GM13976 (cell line): ENCODE measurements at regions not wholly inside any gene's neighbourhood (a gene's known extent, or its start where the extent isn't known, plus 50 kb on each side); places are given as distances from the start of the nearest gene placed in this dataset.

Source experiments
- DNase-seq: peaks from one replicate; pipeline ENCODE4 v3.0.0; 2012; ENCODE audit warnings: low spot score
- in situ Hi-C: fragments of 300-500 bp; cut with MboI; formaldehyde crosslinking; loops from one replicate; pipeline ENCODE4 v1.12.0; 2022; ENCODE audit warnings: low sequenced_read_pairs, mixed read lengths, inconsistent platforms; ENCODE audit not compliant: unreplicated experiment
- TF ChIP-seq, protein P1 (sequence below): IDR thresholded peaks from 2 replicates; pipeline ENCODE4 v1.5.1; 2012; ENCODE audit warnings: borderline replicate concordance, mild to moderate bottlenecking; ENCODE audit not compliant: insufficient read depth; ENCODE audit errors: extremely low read depth, missing control alignments, control extremely low read depth

DNA sequence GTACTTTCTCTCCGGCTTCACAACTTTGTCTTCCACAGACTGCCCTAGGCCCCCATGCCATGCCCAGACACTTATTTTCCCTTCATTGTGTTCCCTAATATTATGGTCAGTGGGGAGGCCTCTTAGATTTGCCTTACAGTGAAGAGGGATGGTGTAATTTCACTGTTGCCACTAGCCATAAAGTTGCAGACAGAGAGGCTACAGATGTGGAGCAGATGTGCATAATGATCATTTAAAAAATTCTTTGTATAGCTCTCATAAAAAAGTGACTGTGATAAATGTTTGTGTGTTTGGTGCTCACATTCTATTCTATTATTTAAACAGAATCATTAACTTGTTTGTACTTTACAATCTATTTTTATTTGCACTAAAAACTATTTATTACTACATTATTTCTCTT, 67.5 kb upstream of the FN1 start:
- DNase-seq: no peak
- in situ Hi-C loops: no loop called here
- TF ChIP-seq, protein P1, sequence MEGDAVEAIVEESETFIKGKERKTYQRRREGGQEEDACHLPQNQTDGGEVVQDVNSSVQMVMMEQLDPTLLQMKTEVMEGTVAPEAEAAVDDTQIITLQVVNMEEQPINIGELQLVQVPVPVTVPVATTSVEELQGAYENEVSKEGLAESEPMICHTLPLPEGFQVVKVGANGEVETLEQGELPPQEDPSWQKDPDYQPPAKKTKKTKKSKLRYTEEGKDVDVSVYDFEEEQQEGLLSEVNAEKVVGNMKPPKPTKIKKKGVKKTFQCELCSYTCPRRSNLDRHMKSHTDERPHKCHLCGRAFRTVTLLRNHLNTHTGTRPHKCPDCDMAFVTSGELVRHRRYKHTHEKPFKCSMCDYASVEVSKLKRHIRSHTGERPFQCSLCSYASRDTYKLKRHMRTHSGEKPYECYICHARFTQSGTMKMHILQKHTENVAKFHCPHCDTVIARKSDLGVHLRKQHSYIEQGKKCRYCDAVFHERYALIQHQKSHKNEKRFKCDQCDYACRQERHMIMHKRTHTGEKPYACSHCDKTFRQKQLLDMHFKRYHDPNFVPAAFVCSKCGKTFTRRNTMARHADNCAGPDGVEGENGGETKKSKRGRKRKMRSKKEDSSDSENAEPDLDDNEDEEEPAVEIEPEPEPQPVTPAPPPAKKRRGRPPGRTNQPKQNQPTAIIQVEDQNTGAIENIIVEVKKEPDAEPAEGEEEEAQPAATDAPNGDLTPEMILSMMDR: no peak

DNA sequence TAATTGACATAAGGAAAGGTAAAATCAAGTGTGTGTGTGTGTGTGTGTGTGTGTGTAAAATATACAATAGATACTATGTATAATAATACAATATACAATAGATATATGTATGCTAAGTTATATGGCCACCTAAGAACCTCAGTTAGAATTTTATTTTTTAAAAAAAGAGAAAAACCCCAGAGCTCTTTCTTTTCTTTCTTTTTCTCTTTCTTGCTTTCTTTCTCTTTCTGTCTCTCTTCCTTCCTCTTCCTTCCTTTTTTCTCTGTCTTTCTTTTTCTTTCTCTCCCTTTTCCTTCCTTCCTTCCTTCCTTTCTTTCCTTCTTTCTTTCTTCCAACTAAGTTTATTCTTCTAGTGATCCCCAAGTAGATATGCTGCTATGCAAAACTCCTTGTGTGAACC, 64.6 kb upstream of the FN1 start:
- in situ Hi-C loops: no loop called here
- TF ChIP-seq, protein P1: no peak
- DNase-seq: no peak

DNA sequence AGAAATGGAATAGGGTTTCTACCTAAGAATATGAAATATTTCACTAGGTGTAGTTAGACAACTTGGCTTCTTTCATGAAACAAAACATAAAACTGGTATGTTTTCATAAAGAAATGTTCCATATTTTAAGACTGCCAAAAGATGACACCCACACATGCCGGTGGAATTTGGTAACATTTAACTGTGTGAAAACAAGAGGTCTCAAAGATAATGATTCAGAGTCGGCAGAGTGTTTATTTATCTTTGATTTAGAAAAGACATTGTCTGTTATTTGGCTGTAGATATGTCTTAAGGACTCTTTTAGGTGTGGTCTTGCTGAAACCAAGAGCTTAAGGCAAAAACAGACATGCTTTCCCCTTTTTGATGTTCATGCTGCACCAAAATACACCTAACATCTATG, 63.5 kb upstream of the FN1 start:
- TF ChIP-seq, protein P1: no peak
- DNase-seq: no peak
- in situ Hi-C loops: no loop called here

DNA sequence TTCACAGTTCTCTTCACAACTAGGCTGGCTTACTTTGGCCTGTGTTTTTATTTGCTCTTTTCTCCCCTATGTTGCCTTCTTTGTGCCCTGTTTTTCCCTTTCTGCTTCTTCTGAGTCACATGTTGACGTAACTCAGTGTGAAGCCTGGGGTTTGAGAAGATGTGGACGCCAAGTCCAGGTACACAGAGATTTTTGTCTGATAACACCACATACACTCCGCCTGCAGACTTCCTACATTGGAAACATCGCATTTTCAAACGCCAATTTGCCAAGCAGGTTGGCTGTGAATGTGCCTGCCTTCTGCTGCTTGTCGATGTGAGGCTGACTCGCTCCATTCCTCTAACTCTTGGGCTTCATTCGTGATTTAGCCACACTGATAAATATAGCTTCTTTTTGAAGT, 62.6 kb upstream of the FN1 start:
- TF ChIP-seq, protein P1: no peak
- in situ Hi-C loops: no loop called here
- DNase-seq: no peak

DNA sequence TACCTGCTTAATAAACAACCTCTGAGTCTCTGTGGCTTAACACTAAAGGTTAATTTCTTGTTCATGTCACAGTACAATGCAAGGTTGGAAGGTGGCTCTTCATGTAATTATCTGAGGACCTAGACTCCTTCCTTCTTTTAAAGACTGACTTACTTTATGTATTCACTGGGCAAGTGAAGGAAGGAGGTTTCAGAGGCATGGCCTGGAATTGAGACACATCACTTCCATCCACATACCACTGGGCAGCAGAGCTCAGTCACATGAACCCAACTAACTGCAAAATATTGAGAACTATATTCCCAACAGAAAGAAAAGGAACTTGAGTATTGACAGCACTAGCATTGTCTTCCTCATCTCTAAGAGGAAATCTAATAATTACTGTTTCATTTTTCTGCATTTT, 57.5 kb upstream of the FN1 start:
- no peak for DNase-seq
- TF ChIP-seq, protein P1: no peak
- in situ Hi-C loops: no loop called here

DNA sequence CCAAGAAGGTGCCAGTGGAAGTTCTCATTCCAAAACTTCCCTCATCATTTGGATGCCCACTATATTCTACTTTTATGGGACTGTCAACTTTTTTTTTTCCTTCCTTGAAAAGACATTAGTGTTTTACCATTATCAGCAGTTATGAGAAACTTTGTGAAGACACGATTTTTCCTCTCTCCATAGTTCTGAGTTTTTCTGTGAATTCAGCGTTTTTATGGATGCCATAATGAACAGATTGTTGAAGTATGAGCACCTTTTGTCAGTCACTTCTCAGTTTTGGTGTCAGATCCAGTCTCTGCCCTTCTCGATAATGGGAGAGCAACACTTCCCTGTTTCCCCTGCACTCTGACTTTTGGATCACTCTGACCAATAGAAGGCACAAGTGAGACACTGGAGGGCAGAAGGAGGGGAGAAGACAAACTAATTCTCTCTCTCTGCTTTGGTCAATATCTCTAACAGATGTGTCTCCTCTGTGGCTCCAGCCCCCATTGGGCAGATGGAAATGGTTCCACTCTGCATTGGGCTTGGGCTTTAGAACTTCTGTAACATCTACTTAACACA, 53.5 kb upstream of the FN1 start:
- in situ Hi-C loops: no loop called here
- DNase-seq: no peak
- TF ChIP-seq, protein P1: no peak

DNA sequence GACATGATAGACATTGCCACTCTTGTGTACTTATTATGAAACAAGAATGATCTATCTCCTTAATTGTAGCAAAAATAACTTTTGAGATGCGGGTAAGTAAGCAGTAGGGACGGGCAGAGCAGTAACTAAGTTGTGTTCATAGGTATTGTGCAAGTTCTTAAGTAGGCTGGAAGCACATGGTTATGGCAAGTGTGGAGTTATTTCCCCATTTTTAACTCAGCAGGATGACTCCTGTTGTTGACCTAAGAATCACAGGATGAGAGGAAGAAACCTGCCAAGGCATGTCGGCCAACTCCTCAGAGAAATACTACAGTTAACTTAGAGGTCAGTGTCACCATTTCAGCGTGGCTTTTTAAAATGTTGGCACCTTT, 51.1 kb upstream of the FN1 start:
- in situ Hi-C loops: no loop called here
- TF ChIP-seq, protein P1: no peak
- DNase-seq: no peak
